Loucy (cell line): ENCODE measurements at regions not wholly inside any gene's neighbourhood (a gene's known extent, or its start where the extent isn't known, plus 50 kb on each side); places are given as distances from the start of the nearest gene placed in this dataset.

Experiments
- H2AFZ ChIP-seq: fragments of 200-600 bp; sonication (generic); 2 replicates; pipeline ENCODE4 v1.6.0; 2016; ENCODE audit warnings: antibody characterized with exemption, mild to moderate bottlenecking, low read length, moderate library complexity
- H3F3A ChIP-seq: fragments of 200-600 bp; 2 replicates; pipeline ENCODE4 v1.6.0; 2016; ENCODE audit warnings: antibody characterized with exemption, low read depth, mild to moderate bottlenecking
- H3K27me3 ChIP-seq: fragments of 200-600 bp; sonication (generic); 2 replicates; pipeline ENCODE4 v1.6.1; 2014; ENCODE audit warnings: low read length, mild to moderate bottlenecking; ENCODE audit not compliant: insufficient read depth, poor library complexity, severe bottlenecking
- H3K36me3 ChIP-seq: fragments of 200-600 bp; sonication (generic); 2 replicates; pipeline ENCODE4 v1.6.1; 2016; ENCODE audit warnings: low read length; ENCODE audit not compliant: insufficient read depth
- H3K4me1 ChIP-seq: fragments of 200-600 bp; sonication (generic); 2 replicates; pipeline ENCODE4 v1.5.1; 2014; ENCODE audit warnings: low read length, mild to moderate bottlenecking; ENCODE audit not compliant: insufficient read depth, poor library complexity, severe bottlenecking
- H3K4me2 ChIP-seq: fragments of 200-600 bp; sonication (generic); 2 replicates; pipeline ENCODE4 v1.6.0; 2014; ENCODE audit warnings: antibody characterized with exemption, low read length, low read depth, mild to moderate bottlenecking; ENCODE audit not compliant: poor library complexity, severe bottlenecking
- H3K4me3 ChIP-seq: fragments of 200-600 bp; sonication (generic); 2 replicates; pipeline ENCODE4 v1.5.1; 2014; ENCODE audit warnings: low read length, mild to moderate bottlenecking, mixed read lengths; ENCODE audit not compliant: poor library complexity, severe bottlenecking
- H3K79me2 ChIP-seq: fragments of 200-600 bp; sonication (generic); 2 replicates; pipeline ENCODE4 v1.6.1; 2014; ENCODE audit warnings: low read length; ENCODE audit not compliant: insufficient read depth
- H3K9ac ChIP-seq: fragments of 200-600 bp; sonication (generic); 2 replicates; pipeline ENCODE4 v1.6.0; 2014; ENCODE audit warnings: mild to moderate bottlenecking, low read depth, low read length, moderate library complexity; ENCODE audit not compliant: poor library complexity, severe bottlenecking
- H3K9me2 ChIP-seq: fragments of 200-600 bp; sonication (generic); replicated peaks from 2 replicates; pipeline ENCODE4 v1.6.1; 2016; ENCODE audit warnings: low read depth, low read length, mixed read lengths
- H3K9me3 ChIP-seq: fragments of 200-600 bp; sonication (generic); 2 replicates; pipeline ENCODE4 v1.6.1; 2014; ENCODE audit warnings: mild to moderate bottlenecking, antibody characterized with exemption, low read length, low read depth; ENCODE audit not compliant: insufficient read depth
- H4K20me1 ChIP-seq: fragments of 200-600 bp; sonication (generic); 2 replicates; pipeline ENCODE4 v1.6.0; 2014; ENCODE audit warnings: antibody characterized with exemption, low read length, mild to moderate bottlenecking; ENCODE audit not compliant: insufficient read depth, poor library complexity, severe bottlenecking
- CTCF ChIP-seq: fragments of 200-600 bp; sonication (generic); conservative IDR thresholded peaks from 2 replicates; pipeline ENCODE4 v1.5.1; 2014; ENCODE audit warnings: mild to moderate bottlenecking, antibody characterized with exemption, low read length
- EZH2phosphoT487 ChIP-seq: fragments of 200-600 bp; IDR thresholded peaks from 2 replicates; pipeline ENCODE4 v1.6.1; 2018; ENCODE audit warnings: antibody characterized with exemption, mild to moderate bottlenecking, moderate library complexity, borderline replicate concordance

- Histone ChIP-seq H3K79me2 (no peaks in the 10 kb centered on the region), H3K4me1 (no peaks in the 10 kb centered on the region), H3K9ac (no peak overlapping the region), H3F3A (no peaks in the 10 kb centered on the region), H3K36me3 (no peaks in the 10 kb centered on the region), H3K9me2 (no peaks in the 10 kb centered on the region), H3K27me3 (no peaks in the 10 kb centered on the region), H3K9me3 (no peaks in the 10 kb centered on the region), H4K20me1 (no peaks in the 10 kb centered on the region), H3K4me3 (no peak overlapping the region), H3K4me2 (no peak overlapping the region), H2AFZ (no peak overlapping the region)
- TF ChIP-seq CTCF (no peak), EZH2phosphoT487 (no peak)
Measured at GRCh38 chr3:150061288-150062024, 90.8 kb upstream of the PFN2 start.

- Histone ChIP-seq H3K4me2 (no peak overlapping the region), H3F3A (no peaks in the 10 kb centered on the region), H3K27me3 (no peaks in the 10 kb centered on the region), H3K79me2 (no peaks in the 10 kb centered on the region), H2AFZ (no peak overlapping the region), H3K4me3 (no peak overlapping the region), H3K4me1 (no peaks in the 10 kb centered on the region), H4K20me1 (no peaks in the 10 kb centered on the region), H3K36me3 (no peaks in the 10 kb centered on the region), H3K9me3 (no peaks in the 10 kb centered on the region), H3K9ac (no peak overlapping the region), H3K9me2 (no peaks in the 10 kb centered on the region)
- no peak for TF ChIP-seq CTCF
- no peak for TF ChIP-seq EZH2phosphoT487
Measured at GRCh38 chr3:150059729-150060128, 89.0 kb upstream of the PFN2 start.

- Histone ChIP-seq H3K4me3 (no peak overlapping the region), H3K9ac (no peak overlapping the region), H3K9me2 (no peaks in the 10 kb centered on the region), H3K4me2 (no peak overlapping the region), H3K79me2 (no peaks in the 10 kb centered on the region), H3K9me3 (no peaks in the 10 kb centered on the region), H4K20me1 (no peaks in the 10 kb centered on the region), H3K4me1 (no peaks in the 10 kb centered on the region), H2AFZ (no peak overlapping the region), H3K27me3 (no peaks in the 10 kb centered on the region), H3F3A (no peaks in the 10 kb centered on the region), H3K36me3 (no peaks in the 10 kb centered on the region)
- TF ChIP-seq CTCF, result no peak
- TF ChIP-seq EZH2phosphoT487, result no peak
Measured at GRCh38 chr3:150059241-150059640, 88.5 kb upstream of the PFN2 start.
